NCI-H2171 treated with DMSO at 0.1 percent for 48 hours (cell line): ENCODE measurements at regions not wholly inside any gene's neighbourhood (a gene's known extent, or its start where the extent isn't known, plus 50 kb on each side); places are given as distances from the start of the nearest gene placed in this dataset.

Source experiments
- DNase-seq: peaks from one replicate; lab custom pipeline; 2025; lab: John Stamatoyannopoulos, UW

DNA sequence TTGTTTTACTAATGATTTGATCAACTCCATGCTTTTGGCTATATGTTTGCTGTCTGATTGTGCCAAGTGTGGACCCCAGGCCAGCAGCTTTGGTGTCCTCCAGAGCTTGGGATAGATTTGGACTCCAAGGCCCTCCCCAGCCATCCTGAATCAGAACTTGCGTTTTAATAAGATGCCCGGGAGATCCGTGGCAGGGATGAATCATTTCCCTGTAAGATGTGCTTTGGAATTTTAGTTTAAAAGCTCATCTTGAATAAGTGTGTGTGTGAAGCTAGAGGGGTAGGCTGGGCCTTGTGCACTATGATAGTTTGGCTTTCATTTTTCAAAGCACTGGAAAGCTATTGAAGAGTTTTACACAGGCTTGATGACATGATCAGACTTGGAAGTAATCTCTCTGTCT lies 66.2 kb upstream of the SDK1 start:
- DNase-seq, result no peak

DNA sequence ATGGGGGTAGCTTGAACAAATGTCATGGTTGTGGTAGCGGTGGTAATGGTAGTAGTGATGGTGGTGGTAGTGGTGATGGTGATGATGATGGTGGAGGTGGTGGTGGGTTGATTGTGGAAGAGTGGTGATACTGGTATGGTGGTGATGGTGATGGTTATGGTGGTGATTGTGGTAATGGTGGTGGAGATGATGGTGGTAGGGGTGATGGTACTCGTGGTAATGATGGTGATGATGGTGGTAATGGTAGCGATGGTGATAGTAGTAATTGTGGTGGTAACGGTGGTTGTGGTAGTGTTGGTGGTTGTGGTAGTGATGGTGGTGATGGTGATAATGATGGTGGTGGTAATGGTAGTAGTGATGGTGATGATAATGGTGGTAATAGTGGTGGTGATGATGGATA lies 65.7 kb upstream of the SDK1 start:
- DNase-seq, result no peak

DNA sequence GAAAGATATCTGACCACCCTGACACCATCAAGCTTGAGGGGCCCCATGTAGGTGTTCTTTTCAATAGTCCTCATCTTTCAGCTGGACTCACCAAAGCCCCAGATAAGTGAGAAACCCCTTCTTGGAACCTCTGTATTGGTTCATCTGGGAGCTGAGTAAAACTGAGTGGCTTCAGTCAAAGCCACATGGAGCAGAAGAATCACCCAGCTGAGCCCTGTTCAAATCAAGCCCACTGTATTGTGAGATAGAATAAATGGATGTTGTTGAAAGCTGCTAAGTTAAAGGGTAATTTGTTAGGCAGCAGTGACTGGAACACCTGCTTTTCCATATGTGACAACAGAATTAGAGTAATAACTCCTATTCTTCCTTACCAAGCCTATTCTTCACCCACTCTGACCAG lies 64.8 kb upstream of the SDK1 start:
- peak; percentile 64 for DNase-seq

DNA sequence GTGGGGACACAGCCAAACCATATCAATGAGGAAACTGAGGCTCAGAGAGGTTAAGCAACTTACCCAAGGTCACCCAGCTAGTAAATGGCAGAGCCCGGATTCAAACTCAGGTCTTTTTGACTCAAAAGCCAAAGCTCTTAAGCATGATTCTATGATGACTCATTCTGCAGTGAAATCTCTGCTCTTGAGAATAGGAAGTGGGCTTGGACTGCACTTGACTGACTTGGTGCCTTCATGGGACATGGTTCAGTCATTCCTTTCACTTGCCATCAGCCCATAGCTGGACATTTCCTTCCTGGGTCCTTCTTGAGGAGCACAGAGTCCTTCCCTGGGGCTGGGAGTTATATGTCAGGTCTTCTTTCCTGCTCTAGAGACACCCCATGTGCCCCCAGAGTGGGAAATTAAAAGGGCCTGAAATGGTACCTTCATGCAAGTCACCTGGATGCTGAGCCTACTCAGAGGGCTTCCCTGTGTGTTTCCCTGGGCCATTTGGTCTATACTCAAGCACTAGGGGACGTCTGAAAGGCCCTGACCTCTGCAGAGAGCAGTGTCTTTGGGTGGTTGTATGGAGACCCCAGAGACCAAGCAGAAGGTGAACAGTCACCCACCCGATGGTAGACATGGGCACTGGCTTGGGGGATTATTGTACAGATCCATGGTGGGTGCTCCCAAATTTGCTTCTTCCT lies 62.4 kb upstream of the SDK1 start:
- DNase-seq, result no peak

DNA sequence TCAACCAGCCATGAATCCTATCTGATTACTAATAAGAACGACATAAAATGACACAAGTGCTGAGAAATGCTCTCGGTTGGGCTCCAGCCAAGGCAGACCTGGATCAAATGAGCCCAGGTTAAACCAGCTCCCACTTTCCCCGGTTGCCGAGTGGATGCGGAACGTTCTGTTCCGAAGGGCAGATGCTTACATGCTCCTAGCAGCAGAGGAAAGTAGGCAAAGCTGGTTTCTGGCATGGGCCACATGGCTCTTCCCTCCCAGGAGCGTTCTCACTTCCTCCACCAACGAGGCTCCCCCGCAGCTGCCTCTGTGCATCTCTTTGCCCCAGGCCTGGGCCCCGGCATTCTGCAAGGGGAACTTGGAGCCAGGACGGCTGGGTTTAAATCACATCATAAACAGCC lies 61.8 kb upstream of the SDK1 start:
- no peak for DNase-seq

DNA sequence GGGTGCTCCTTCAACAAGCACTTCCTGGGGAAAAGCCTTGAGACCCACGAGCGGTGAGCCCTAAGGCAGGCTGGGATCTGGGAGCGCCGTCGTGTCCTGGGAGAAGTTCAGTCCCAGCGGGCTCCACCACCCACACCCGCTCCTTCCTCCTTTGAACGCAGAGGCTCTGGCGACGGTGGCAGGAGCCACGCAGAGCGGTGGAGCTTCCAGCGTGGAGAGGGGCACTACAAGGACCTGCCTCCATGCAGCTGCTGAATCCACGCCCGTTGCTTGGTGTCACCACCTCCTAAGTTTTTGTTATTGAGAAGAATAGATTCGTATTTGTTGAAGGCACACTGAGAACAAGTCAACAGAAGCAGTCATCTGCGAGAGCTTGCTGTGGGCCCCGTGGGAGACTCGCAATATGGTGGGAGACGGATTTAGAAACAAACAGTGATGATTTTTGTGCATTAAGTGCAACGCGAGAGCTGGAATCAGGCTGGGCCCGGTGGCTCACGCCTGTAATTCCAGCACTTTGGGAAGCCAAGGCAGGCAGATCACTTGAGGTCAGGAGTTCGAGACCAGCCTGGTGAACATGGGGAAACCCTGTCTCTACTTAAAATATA lies 60.1 kb upstream of the SDK1 start:
- DNase-seq, result peak; percentile 14

DNA sequence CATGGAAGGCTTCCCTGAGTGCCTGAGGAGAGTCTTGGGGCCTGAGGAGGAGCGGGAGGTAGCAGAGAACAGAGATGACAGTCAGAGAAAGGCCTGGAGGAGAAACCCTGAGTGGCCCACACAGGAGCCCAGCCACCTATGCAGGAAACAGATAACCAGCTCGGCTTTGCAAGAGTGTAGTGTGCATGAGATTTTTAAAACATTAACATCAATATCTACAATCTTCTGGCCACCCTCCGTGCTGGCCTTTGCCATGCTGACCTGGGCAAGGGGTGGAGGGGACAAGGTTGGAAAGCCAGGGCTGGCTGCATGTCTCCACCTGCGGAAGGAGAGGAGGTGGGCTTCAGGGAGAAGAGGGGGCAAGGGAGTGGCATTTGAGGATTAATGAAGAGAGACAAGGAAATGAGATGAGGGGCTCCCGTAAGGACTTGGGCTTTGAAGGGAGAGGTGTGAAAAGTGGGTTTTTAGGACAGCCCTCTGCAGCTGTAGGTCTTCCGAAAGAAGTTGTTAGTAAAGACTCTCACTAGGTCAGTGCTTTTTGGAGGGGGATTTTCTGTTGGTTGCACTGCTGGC lies 59.3 kb upstream of the SDK1 start:
- no peak for DNase-seq

DNA sequence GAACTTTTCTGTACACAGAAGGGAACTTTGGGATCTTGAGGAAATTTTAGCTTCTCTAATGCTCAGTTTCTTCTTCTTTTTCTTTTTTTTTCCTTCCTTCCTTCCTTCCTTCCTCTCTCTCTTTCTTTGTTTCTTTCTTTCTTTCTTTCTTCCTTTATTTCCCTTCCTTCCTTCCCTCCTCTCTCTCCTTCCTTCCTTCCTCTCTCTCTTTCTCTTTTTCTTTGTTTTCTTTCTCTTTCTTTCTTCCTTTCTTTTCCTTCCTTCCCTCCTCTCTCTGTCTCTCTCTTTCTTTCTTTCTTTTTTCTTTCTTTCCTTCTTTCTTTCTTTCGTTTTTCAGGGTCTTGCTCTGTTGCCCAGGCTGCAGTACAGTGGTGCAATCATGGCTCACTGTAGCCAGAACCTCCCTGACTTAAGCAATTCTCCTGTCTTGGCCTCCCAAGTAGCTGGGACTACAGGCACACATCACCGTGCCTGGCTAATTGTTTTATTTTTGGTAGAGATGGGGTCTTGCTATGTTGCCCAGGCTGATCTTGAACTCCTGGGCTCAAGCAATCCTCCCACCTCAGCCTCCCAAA lies 58.6 kb upstream of the SDK1 start:
- DNase-seq, result no peak

DNA sequence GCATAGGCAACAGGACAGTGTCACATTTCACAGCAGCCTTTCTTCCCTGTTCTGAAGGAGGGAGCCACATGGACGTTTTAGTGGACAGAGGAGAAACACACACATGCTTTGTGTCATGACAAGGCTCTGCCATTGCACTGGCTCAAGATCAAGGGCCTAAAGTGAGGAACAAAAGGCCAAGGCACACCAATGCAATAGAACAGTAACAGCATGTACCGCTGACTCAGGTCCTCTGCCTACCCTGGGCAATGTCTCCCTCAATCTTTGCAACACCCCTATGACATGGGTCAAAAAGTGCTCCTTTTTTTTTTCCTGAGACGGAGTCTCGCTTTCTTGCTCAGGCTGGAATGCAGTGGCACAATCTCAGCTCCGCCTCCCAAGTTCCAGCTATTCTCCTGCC lies 57.8 kb upstream of the SDK1 start:
- no peak for DNase-seq

DNA sequence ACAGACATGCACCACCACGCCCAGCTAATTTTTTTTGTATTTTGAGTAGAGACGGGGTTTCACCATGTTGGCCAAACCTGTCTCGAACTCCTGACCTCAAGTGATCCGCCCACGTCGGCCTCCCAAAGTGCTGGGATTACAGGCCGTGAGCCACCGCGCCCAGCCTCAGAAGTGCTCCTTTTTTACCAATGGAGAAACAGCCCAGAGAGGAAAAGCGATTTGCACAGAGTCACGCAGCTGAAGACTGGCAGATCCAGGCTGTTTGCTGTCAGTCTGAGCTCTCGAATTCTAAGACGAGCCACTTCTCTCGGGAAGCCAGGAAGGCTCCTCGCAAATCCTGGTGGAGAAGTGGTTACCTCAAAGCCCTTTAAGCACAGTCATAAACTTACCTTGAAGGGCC lies 57.4 kb upstream of the SDK1 start:
- DNase-seq, result no peak

DNA sequence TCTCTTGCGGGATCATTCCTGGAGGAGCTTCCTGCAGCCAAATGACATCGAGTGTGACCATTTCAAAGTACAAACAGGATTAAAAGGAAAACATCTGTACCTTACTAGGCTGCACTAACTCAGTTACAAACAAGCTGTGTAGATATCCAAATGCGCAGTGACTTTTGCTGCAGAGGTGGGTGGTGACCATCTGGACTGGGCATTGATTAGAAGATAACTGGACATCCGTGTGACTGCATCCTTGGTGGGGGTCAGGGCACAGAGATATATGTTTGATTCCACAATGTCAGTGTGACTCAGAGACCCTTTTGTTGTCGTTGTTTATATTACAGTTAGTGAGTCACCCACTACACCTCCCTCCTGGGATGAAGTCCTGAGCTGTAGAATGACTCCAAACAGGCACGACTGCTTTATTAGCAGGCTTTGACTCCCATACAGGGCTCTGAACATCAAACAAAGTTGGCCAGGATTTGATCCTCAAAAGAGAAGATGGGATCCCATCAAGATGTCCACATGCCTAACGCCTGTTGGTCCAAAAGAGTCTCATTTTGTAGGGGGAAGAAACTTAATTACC lies 56.7 kb upstream of the SDK1 start:
- no peak for DNase-seq

DNA sequence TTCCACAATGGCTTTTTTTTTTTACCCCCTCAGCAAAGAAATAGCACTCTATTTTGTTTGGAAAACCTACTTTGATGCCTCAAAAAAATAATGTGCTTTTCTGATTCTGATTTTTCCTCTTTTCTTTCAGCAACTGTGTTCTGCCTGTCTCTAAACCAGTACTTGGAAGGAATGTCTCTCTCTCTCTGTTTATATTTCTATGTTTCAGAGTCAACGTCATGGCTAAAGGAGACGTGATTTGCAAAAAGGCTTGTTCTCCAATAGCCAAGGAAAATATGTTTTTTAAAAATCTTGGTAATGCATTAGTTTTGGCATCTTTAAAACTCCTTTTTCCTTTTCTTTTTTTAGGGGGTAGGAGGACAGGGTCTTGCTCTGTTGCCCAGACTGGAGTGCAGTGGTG lies 56.0 kb upstream of the SDK1 start:
- no peak for DNase-seq

DNA sequence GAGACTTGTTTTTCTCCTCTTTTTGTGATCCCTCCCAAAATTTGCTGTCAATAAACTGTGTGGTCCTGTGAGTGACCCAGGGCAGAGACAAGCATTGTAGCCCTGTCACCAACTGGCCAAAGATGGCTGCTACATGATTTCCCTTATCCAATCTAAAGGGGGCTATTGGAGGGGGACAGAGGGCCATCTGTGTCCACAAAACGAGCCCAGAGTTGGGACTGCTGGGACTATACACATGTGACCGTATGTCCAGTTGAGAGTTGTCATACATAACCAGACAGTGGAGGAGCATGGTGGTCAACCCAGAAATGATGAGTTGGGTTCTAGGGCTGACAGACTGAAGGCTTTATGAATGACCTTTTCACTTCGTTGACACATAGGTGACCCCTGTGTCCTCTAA lies 55.3 kb upstream of the SDK1 start:
- no peak for DNase-seq

DNA sequence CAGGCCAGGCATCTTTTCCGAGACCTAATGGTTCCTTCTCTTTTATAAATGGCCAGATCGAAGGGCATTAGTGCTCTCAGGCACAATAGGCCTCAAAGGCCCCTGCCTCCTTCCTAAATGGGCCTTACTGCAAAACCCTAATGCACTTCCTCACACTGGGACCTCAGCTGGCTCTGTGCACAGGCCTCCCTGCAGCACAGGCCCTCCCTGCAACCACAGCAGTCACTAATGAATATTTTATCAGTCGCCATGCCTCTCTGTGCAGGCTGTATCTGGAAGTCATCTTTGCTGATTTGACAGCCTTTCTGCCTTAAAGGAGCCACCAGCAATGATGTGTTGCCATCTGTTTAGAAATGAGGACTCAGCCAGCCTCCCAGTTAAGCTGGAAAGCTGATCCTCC lies 54.9 kb upstream of the SDK1 start:
- DNase-seq, result peak; percentile 83

DNA sequence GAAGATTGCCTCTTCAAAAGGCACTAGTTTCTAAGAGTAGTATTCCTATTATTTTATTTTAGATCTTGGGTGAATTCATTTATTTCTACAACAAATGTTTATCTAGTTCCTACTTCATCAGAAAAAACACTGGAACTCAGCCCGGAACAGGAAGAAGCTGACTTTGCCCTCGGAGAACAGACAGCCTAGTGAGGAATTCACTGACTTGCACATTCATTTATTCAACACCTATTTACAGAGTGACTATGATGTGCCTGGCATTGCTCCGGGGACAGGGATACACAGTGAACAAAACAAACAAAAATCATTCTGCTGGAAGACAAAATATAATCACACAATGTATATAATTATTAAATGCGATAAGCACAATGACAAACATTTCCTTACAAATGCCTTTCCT lies 54.4 kb upstream of the SDK1 start:
- DNase-seq, result no peak

DNA sequence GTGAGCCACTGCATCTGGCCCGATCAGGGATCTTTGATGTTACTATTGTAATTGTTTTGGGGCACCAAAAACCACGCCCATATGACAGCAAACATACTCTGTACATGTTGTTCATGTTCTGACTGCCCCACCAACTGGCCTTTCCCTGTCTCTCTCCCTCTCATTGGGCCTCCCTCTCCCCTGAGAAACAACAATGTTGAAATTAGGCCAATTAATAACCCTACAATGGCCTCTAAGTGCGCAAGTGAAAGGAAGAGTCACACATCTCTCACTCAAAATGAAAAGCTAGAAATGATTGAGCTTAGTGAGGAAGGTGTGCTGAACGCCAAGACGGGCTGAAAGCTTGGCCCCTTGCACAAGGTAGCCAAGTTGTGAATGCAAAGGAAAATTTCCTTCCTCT lies 50.3 kb upstream of the SDK1 start:
- DNase-seq, result no peak
